ELR (cell line): ENCODE measurements at regions not wholly inside any gene's neighbourhood (a gene's known extent, or its start where the extent isn't known, plus 50 kb on each side); places are given as distances from the start of the nearest gene placed in this dataset.

Experiments used
- DNase-seq: peaks from one replicate; pipeline ENCODE4 v3.0.0-alpha.2; 2015; ENCODE audit warnings: low read depth

- no peak for DNase-seq
These were observed 917.7 kb upstream of the CELF4 start for GRCh38 chr18:38483326-38483725.

DNA sequence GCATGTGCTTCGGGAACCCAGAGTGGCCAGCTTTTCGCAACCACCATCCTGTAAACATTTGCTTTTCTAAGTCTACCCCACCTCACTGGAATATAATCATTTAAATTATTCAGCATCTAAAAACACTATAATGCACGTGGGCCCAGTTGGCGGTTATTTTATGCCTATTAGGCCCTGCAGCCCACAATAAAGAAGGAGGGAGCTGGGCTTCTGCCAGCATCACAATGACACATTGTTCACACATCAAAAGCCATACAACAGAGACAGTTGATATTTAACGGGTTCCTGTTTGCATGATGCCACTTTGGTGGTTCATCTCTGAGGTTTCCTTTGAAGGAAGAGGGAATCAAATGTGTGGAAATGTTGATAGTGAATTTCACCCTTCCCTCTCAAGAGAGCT is 916.0 kb upstream of the CELF4 start:
- DNase-seq: no peak

GRCh38 chr18:38475686-38476085 is 910.1 kb upstream of the CELF4 start:
- no peak for DNase-seq

GRCh38 chr18:38473535-38473934 is 907.9 kb upstream of the CELF4 start:
- no peak for DNase-seq

DNA sequence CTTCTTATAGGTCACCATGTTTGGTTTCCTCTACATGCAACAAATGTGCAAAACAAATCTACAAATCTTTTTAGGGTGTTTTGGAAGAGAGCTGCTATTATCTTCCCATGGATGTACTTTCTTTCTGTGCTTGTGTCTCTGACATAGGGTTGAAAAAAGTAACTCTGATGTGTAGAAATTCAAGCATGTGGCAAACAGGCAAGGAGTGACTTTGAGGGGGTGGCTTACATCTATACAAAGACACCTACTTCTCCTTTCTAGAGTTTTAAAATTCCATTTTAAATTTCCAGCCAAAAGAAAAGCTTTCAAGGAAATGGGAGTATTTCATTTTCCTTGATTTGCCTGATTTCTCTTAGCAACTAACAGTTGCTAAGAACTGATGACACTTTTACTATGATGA is 904.8 kb upstream of the CELF4 start:
- DNase-seq: no peak

DNA sequence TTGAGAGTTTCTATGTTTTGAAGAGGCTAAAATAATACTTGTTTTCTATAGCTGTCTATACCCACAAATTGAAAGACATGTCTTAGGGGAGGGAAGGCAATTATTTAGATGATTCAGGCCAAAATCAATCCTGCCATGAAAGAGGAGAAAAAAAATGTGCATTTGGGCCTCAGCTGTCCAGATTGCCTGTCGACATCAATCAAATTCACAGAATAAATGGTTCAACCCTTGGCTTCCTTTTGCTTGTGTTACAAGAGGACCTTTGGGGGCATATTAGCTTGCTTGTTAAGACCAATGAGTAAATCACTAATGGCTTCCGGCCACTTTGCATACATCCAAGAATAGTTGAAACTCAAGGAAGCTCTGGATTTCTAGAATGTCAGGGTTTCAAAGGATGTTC is 900.8 kb upstream of the CELF4 start:
- DNase-seq: no peak

GRCh38 chr18:38464024-38464423 is 898.4 kb upstream of the CELF4 start:
- DNase-seq: no peak

DNA sequence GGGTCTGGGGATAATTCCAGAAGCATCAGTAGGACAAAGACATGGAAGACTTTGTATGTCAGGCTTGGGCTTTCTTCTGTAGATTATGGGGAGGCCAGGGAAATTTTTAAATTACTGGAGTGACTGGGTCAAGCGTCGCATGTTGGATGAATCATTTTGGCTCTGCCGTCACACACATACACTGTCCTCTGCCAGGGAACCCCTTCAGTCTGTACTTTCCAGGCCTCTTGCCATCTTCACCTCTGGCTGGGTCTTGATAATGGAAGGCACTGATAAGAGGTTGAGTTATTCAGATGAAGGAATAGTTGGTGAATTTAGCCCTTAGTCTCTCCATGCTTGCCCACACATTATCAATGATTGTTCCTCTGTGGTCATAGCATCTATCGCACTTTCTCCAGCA is 895.1 kb upstream of the CELF4 start:
- no peak for DNase-seq

DNA sequence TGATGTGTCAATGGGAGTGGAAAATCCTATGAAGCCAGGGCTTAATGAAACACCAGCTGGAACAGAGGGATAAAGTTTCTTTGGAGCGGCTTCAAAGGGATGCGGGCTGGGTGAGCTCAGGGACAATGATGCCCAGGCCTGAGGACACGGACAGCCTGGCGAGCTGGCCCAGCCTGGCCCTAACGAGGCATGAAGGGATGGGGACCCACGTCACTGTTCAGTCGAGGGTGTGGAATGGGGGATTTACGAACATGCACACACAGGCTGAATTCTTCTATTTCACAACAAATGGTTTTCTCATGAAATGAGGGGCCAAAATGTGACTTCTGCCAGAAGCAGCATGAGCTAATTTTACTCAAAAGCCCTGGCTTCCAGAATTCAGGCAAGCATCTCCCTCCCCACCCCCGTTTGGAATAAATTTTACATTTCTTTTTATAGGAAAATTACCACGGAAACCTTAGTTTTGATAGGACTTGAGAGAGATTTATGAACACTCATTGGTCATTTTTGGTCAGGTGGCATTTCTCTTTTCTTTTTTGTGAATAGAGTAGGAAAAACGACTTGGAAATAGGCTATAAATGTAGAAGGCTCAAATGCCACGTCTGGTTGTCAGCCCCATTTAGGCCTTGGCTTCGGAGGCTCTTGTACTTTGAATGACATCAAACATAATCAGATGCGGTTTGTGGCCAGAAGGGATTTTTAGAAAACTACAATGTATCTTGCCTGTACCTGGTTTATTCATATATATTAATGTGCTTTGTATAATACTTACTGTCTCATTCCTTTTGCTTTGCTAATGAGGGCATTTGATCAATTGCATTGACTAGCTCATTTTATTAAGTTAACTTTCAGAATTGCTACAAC is 893.8 kb upstream of the CELF4 start:
- no peak for DNase-seq

GRCh38 chr18:38458698-38459097 is 893.1 kb upstream of the CELF4 start:
- DNase-seq: no peak

DNA sequence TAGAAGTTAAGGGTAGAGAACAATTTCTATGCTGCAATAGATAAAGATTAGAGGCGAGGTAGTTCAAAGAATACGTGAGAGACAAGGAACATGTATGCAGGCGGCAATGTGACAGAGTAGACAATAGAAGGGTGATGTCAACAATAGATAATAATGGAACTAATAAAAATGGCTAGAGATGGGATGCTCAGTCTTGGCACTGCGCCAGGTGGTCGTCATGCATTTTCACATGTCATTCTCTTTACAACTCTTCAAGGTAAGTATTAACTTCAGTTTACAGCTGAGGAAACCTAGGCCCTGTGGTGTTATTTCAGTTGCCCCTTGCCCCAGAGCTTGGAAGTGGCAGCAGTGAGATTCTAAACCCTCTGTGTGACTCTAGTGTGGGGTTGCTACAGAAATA is 890.7 kb upstream of the CELF4 start:
- no peak for DNase-seq

DNA sequence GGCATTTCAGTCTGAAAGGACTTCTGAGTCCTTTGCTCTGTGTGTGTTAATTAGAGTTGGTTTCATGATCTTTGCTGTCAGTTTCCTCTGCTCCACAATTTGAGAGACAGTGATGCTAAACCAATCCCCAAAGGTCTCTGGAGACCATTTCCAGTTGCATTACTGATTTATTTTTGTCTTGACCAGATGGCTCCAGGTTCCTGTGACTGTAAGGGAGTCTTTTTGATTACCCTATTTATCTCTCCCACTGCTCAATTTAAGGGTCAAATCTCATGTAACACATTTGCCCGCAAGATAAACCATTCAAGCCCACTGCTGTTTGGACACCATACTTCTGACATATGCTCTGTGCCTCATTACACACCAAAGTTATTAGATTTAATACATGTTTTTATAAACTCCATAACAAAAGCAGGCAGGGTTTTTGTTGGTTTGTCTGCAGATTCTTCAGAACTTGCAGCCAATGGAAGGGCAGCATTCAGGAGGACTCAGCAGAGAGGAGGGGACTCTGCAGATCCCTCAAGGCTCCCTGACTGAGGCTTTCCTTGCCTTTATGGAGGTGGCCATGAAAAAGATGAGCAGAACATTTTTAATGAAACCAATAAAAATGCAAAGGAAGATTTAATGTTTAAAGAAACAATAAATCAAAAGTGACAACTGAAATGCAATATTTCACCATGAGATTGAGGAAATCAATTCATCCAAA is 889.3 kb upstream of the CELF4 start:
- DNase-seq: no peak

- no peak for DNase-seq
These were observed 888.3 kb upstream of the CELF4 start for GRCh38 chr18:38453880-38454279.

GRCh38 chr18:38450876-38451275 is 885.3 kb upstream of the CELF4 start:
- DNase-seq: no peak

DNA sequence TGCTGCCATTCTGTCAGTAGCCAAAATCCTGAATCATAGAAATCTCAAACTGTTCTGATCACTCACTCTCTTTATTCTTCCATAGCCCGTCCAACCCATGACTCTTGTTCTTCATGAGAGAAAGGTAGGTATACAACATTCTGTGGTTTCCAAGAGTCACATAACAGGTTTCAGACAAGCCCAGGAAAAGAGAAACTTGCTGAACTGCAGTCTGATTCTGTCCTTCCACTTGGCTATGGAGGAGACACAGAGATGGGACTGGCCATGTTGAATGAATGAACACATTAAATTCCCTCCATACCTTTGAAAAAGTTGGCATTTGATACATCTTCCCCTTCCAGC is 880.2 kb upstream of the CELF4 start:
- no peak for DNase-seq

GRCh38 chr18:38444971-38445803 is 879.6 kb upstream of the CELF4 start:
- DNase-seq: no peak

DNA sequence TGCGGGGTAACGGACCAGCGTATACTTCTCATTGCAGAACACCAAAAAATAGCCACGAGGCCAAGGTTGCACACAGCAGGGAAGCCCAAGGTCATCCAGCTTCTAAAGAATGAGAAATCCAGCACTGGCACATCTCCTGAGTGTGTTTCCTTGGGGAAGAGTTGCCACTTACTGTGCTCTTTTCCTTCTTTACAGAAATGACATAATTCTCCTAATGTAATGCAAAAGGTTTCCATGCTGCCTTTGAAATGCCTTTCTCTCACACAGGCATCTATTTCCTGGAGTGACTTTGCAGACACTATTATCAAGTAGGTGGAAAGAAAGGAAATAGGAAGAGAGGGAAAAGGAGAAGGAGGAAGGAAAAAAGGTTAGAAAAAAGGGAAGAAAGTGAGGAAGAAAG is 862.1 kb upstream of the CELF4 start:
- no peak for DNase-seq

GRCh38 chr18:38427234-38427633 is 861.6 kb upstream of the CELF4 start:
- no peak for DNase-seq

DNA sequence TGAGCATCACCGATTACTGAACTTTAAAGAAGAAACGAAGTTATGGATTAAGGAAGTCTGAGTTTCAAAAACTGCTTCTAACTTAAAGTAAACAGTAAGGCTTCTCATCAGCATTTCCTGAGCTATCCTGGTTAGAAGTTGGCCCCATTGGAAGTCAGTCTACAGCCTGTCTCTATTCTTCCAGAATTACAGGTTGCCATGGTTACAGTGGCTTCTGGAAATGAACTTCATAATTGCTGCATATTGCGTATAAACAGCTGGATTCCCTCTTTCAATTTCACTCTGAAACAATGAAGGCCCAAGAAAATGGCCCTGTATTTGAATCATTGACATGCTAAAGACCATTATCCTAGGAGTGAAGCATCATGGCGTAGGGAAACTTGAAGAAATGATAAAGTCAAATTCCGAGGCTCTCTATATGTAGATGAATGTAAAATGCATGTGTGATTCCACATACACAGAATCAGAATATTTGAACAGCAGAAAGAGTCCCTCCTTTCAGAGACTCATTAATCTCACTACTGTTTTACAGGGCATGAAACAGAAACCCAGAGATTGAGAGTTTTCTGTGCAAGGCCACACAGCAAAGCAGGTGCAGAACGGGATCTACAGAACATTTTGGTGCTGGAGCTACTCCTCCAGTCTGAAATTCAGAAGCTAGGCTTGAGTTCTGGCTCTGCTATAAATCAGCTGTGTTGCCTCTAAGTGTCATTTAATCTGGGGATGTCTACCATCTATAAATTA is 856.4 kb upstream of the CELF4 start:
- DNase-seq: no peak

DNA sequence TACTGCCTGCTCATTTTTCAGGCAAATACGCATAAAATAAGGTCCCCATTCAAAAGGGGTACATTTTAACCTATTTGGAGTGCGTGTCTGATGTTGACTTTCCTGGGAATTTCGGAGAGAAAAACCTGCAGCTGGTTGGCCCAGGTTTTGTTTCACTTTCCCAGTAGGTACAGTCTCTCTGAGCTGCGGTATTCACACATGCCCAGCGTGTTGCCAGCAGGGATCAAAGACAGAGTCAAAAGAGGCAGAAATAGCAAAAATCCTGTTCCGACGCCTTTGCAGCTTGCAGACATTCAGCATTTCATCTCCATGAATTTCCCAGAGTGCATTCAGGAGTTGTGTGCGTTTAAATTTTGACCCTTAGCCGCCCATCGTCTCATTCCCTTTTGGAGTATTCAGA is 855.4 kb upstream of the CELF4 start:
- DNase-seq: no peak

- DNase-seq: no peak
These were observed 855.0 kb upstream of the CELF4 start for GRCh38 chr18:38420611-38421010.

GRCh38 chr18:38415811-38416210 is 850.2 kb upstream of the CELF4 start:
- DNase-seq: no peak
